ENCODE measurements at regions not wholly inside any gene's neighbourhood (a gene's known extent, or its start where the extent isn't known, plus 50 kb on each side); places are given as distances from the start of the nearest gene placed in this dataset.

DNA sequence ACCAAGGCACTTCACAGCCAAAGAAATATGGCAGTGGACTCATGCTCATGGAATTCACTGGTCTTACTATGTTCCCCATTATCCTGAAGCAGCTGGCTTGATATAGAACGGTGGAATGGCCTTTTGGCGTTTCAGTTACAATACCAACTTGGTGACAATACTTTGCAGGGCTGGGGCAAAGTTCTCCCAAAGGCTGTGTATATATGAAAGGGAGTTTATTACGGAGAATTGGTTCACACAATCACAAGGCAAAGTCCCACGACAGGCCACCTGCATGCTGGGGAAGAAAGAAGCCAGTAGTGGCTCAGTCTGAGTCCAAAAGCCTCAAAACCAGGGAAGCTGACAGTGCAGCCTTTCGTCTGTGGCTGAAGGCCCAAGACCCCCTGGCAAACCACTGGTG, 50.8 kb upstream of the SMARCAD1 start:
- TF ChIP-seq, protein P1, sequence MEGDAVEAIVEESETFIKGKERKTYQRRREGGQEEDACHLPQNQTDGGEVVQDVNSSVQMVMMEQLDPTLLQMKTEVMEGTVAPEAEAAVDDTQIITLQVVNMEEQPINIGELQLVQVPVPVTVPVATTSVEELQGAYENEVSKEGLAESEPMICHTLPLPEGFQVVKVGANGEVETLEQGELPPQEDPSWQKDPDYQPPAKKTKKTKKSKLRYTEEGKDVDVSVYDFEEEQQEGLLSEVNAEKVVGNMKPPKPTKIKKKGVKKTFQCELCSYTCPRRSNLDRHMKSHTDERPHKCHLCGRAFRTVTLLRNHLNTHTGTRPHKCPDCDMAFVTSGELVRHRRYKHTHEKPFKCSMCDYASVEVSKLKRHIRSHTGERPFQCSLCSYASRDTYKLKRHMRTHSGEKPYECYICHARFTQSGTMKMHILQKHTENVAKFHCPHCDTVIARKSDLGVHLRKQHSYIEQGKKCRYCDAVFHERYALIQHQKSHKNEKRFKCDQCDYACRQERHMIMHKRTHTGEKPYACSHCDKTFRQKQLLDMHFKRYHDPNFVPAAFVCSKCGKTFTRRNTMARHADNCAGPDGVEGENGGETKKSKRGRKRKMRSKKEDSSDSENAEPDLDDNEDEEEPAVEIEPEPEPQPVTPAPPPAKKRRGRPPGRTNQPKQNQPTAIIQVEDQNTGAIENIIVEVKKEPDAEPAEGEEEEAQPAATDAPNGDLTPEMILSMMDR (IDR thresholded peaks at IDR 0.05 in 2 of 3, conservative IDR thresholded peaks at IDR 0.05 in 1 of 3; ENCODE audit: control insufficient read depth in 2 of 3, extremely low read depth in 1 of 3, insufficient read depth in 1 of 3, low read depth in 3 of 3, low read length in 3 of 3): no peak
- TF ChIP-seq PAX8 (IDR thresholded peaks at IDR 0.05) (no peak), ZNF24 (IDR thresholded peaks at IDR 0.05) (no peak), POLR2A (IDR thresholded peaks at IDR 0.05; ENCODE audit: low read depth, low read length) (no peak), SRF (IDR thresholded peaks at IDR 0.05; ENCODE audit: low read depth in 2 of 2, low read length in 2 of 2) (no peak), CBX5 (IDR thresholded peaks at IDR 0.05; ENCODE audit: low read depth) (no peak), CEBPB (IDR thresholded peaks at IDR 0.05; ENCODE audit: borderline replicate concordance in 1 of 2, low read depth in 2 of 2, low read length in 2 of 2) (no peak)
- TF ChIP-seq, protein P2, sequence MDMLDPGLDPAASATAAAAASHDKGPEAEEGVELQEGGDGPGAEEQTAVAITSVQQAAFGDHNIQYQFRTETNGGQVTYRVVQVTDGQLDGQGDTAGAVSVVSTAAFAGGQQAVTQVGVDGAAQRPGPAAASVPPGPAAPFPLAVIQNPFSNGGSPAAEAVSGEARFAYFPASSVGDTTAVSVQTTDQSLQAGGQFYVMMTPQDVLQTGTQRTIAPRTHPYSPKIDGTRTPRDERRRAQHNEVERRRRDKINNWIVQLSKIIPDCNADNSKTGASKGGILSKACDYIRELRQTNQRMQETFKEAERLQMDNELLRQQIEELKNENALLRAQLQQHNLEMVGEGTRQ (IDR thresholded peaks at IDR 0.05; ENCODE audit: borderline replicate concordance, low read depth, low read length): no peak

All from GM12878 (cell line).